AML-193 (cell line): ENCODE measurements at regions not wholly inside any gene's neighbourhood (a gene's known extent, or its start where the extent isn't known, plus 50 kb on each side); places are given as distances from the start of the nearest gene placed in this dataset.

Experiments used
- DNase-seq, 2 experiments: peaks; one replicate each; lab custom pipeline; 2025; lab: John Stamatoyannopoulos, UW

GRCh38 chr3:104750581-104750980, 616.1 kb upstream of the ALCAM start:
- no peak for DNase-seq

- no peak for DNase-seq
Measured at GRCh38 chr3:104755791-104756190, 610.9 kb upstream of the ALCAM start.

GRCh38 chr3:104763007-104763406, 603.7 kb upstream of the ALCAM start:
- DNase-seq = no peak

GRCh38 chr3:104764496-104764895, 602.2 kb upstream of the ALCAM start:
- no peak for DNase-seq

- no peak for DNase-seq
Measured at GRCh38 chr3:104768886-104769285, 597.8 kb upstream of the ALCAM start.

GRCh38 chr3:104779324-104779723, 587.4 kb upstream of the ALCAM start:
- DNase-seq = no peak

GRCh38 chr3:104781112-104781511, 585.6 kb upstream of the ALCAM start:
- DNase-seq = no peak

GRCh38 chr3:104785947-104786346, 580.8 kb upstream of the ALCAM start:
- DNase-seq = no peak

- DNase-seq = no peak
Measured at GRCh38 chr3:104787306-104787705, 579.4 kb upstream of the ALCAM start.

- DNase-seq = no peak
Measured at GRCh38 chr3:104788807-104789206, 577.9 kb upstream of the ALCAM start.

GRCh38 chr3:104791331-104791730, 575.4 kb upstream of the ALCAM start:
- DNase-seq = no peak

GRCh38 chr3:104796556-104796955, 570.2 kb upstream of the ALCAM start:
- DNase-seq = no peak

- DNase-seq = no peak
Measured at GRCh38 chr3:104805042-104805441, 561.7 kb upstream of the ALCAM start.

- DNase-seq = no peak
Measured at GRCh38 chr3:104805508-104805907, 561.2 kb upstream of the ALCAM start.

GRCh38 chr3:104810896-104811295, 555.8 kb upstream of the ALCAM start:
- no peak for DNase-seq

GRCh38 chr3:104816008-104816407, 550.7 kb upstream of the ALCAM start:
- no peak for DNase-seq

GRCh38 chr3:104816716-104817115, 550.0 kb upstream of the ALCAM start:
- no peak for DNase-seq

- DNase-seq = no peak
Measured at GRCh38 chr3:104819333-104819732, 547.4 kb upstream of the ALCAM start.

- DNase-seq = no peak
Measured at GRCh38 chr3:104820959-104821358, 545.8 kb upstream of the ALCAM start.

GRCh38 chr3:104825116-104825515, 541.6 kb upstream of the ALCAM start:
- DNase-seq = no peak

- DNase-seq = no peak
Measured at GRCh38 chr3:104831071-104831470, 535.6 kb upstream of the ALCAM start.

- no peak for DNase-seq
Measured at GRCh38 chr3:104832530-104832929, 534.2 kb upstream of the ALCAM start.

GRCh38 chr3:104835376-104835775, 531.3 kb upstream of the ALCAM start:
- DNase-seq = no peak

- no peak for DNase-seq
Measured at GRCh38 chr3:104846270-104846669, 520.4 kb upstream of the ALCAM start.

- no peak for DNase-seq
Measured at GRCh38 chr3:104849070-104849469, 517.6 kb upstream of the ALCAM start.
